ENCODE measurements at regions not wholly inside any gene's neighbourhood (a gene's known extent, or its start where the extent isn't known, plus 50 kb on each side); places are given as distances from the start of the nearest gene placed in this dataset.

DNA sequence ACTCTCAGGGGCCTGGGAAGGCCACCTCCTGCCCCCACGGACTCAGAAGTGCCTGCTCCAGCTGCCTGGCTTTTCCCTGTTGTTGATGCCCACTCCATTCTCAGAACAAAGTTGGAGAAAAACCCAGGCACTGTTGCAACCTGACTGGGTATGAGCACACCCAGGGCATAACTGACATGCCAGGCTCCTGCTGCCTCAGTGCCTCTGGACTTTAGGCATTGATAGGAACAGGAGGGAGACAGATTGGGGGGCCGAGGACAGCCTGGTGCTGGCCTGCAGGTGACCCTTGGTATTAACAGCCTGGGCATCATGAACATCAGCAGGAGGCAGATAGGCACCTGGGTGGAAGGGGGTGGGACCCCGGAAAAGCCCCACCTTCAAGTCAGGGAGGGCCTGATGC is 685.9 kb upstream of the CDH10 start:
- intact Hi-C loops (cut with micrococcal nuclease; ENCODE audit: unreplicated experiment) = no loop called here
- no peaks in the 10 kb centered on the region for H3K4me1 ChIP-seq (ENCODE audit: insufficient read depth, low read length, poor library complexity, severe bottlenecking)
- H3K27ac ChIP-seq (ENCODE audit: low read depth, low read length, poor library complexity, severe bottlenecking) = no peak overlapping the region
- H3K36me3 ChIP-seq (ENCODE audit: insufficient read depth, low read length, poor library complexity, severe bottlenecking) = no peaks in the 10 kb centered on the region
- no peak overlapping the region for H3K4me3 ChIP-seq (ENCODE audit: low read depth, low read length, poor library complexity, severe bottlenecking)
- ChIA-PET CTCF (no interaction called here), POLR2A (ENCODE audit: low non-redundant PET) (no interaction called here)
- TF ChIP-seq, protein P1, sequence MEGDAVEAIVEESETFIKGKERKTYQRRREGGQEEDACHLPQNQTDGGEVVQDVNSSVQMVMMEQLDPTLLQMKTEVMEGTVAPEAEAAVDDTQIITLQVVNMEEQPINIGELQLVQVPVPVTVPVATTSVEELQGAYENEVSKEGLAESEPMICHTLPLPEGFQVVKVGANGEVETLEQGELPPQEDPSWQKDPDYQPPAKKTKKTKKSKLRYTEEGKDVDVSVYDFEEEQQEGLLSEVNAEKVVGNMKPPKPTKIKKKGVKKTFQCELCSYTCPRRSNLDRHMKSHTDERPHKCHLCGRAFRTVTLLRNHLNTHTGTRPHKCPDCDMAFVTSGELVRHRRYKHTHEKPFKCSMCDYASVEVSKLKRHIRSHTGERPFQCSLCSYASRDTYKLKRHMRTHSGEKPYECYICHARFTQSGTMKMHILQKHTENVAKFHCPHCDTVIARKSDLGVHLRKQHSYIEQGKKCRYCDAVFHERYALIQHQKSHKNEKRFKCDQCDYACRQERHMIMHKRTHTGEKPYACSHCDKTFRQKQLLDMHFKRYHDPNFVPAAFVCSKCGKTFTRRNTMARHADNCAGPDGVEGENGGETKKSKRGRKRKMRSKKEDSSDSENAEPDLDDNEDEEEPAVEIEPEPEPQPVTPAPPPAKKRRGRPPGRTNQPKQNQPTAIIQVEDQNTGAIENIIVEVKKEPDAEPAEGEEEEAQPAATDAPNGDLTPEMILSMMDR (conservative IDR thresholded peaks at IDR 0.05; ENCODE audit: low read depth, low read length) = no peak
- BruUV-seq (replicated peaks) = no TSS peak
- H3K9me3 ChIP-seq (ENCODE audit: low read depth, low read length, poor library complexity, severe bottlenecking) = no peaks in the 10 kb centered on the region
- no peak for DNase-seq (ENCODE audit: low spot score)
- H3K27me3 ChIP-seq (replicated peaks; ENCODE audit: insufficient read depth, low read depth, low read length, poor library complexity) = no peaks in the 10 kb centered on the region

DNA sequence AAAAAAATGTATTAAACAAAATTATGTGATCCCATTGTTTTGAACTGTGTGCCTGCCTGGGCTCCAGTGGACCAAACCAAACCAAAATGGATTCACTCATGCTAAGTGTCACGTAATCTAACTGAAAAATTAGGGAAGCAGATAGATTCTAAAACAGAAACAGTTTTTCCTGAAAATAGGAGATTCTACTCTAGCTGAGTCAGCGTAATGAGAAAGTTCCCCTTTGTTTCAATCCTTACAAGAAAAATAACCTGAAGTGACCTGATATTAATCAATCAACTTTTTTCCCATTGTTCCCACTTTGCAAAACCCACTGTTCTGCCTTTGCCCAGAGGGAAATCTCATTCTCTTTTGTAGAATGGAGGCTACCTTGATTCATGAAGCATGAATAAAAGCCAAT is 682.4 kb upstream of the CDH10 start:
- Histone ChIP-seq H3K4me3 (ENCODE audit: low read depth, low read length, poor library complexity, severe bottlenecking) (no peak overlapping the region), H3K9me3 (ENCODE audit: low read depth, low read length, poor library complexity, severe bottlenecking) (no peaks in the 10 kb centered on the region), H3K36me3 (ENCODE audit: insufficient read depth, low read length, poor library complexity, severe bottlenecking) (no peaks in the 10 kb centered on the region), H3K27me3 (replicated peaks; ENCODE audit: insufficient read depth, low read depth, low read length, poor library complexity) (no peaks in the 10 kb centered on the region), H3K27ac (ENCODE audit: low read depth, low read length, poor library complexity, severe bottlenecking) (no peak overlapping the region), H3K4me1 (ENCODE audit: insufficient read depth, low read length, poor library complexity, severe bottlenecking) (no peaks in the 10 kb centered on the region)
- ChIA-PET CTCF (no interaction called here), POLR2A (ENCODE audit: low non-redundant PET) (no interaction called here)
- intact Hi-C loops (cut with micrococcal nuclease; ENCODE audit: unreplicated experiment) = no loop called here
- BruUV-seq (replicated peaks) = no TSS peak
- TF ChIP-seq EZH2 (IDR thresholded peaks at IDR 0.05; ENCODE audit: borderline replicate concordance, low read depth, low read length, poor library complexity, severe bottlenecking) = no peak
- TF ChIP-seq, protein P1 (conservative IDR thresholded peaks at IDR 0.05; ENCODE audit: low read depth, low read length) = no peak
- DNase-seq (ENCODE audit: low spot score) = no peak

DNA sequence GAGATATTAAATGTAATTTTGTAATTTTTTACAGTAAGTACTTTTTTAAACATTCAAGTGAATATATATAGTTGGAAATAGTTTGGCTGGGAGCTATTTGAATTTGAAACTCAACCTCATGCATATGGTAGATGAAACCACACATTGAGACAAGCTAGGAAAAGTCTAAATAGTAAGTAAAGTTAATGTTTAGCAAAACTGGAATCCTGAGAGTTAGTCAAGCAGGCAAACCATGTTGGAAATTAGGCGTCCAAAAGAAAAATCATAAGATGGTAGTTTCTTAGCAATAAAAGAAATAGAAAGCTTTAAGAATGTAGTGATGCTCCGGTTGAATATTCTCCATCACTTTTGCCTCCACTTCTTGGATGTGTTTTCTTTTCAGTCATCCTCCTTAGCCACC is 657.1 kb upstream of the CDH10 start:
- no TSS peak for BruUV-seq (replicated peaks)
- ChIA-PET CTCF (no interaction called here), POLR2A (ENCODE audit: low non-redundant PET) (no interaction called here)
- H3K4me1 ChIP-seq (ENCODE audit: insufficient read depth, low read length, poor library complexity, severe bottlenecking) = no peaks in the 10 kb centered on the region
- H3K4me3 ChIP-seq (ENCODE audit: low read depth, low read length, poor library complexity, severe bottlenecking) = no peak overlapping the region
- peaks cover 3% of the 10 kb centered on the region for H3K9me3 ChIP-seq (ENCODE audit: low read depth, low read length, poor library complexity, severe bottlenecking)
- H3K36me3 ChIP-seq (ENCODE audit: insufficient read depth, low read length, poor library complexity, severe bottlenecking) = no peaks in the 10 kb centered on the region
- no peak for TF ChIP-seq EZH2 (IDR thresholded peaks at IDR 0.05; ENCODE audit: borderline replicate concordance, low read depth, low read length, poor library complexity, severe bottlenecking)
- TF ChIP-seq, protein P1 (conservative IDR thresholded peaks at IDR 0.05; ENCODE audit: low read depth, low read length) = no peak
- intact Hi-C loops (cut with micrococcal nuclease; ENCODE audit: unreplicated experiment) = no loop called here
- no peak overlapping the region for H3K27ac ChIP-seq (ENCODE audit: low read depth, low read length, poor library complexity, severe bottlenecking)
- H3K27me3 ChIP-seq (replicated peaks; ENCODE audit: insufficient read depth, low read depth, low read length, poor library complexity) = no peaks in the 10 kb centered on the region
- no peak for DNase-seq (ENCODE audit: low spot score)

Data from A673 (cell line).